GM12878 (cell line): ENCODE measurements at regions not wholly inside any gene's neighbourhood (a gene's known extent, or its start where the extent isn't known, plus 50 kb on each side); places are given as distances from the start of the nearest gene placed in this dataset.

Experiments
- ATAC-seq: fragments of 200-7000 bp; cut with Tn5 transposase; 3 replicates; pipeline ENCODE4 v1.9.1; 2020; ENCODE audit warnings: mild to moderate bottlenecking, moderate library complexity
- BruUV-seq: library from RNA; stranded (reverse); fragments of 400-500 nt; replicated peaks from 2 replicates; lab custom pipeline; 2021; lab: Mats Ljungman, UMichigan
- CTCF ChIA-PET: fragments of 300-600 bp; sonication (Branson Sonifier 250); formaldehyde crosslinking; extraction: SDS; loops from one replicate; lab custom pipeline; 2021; ENCODE audit warnings: inconsistent platforms; lab: Yijun Ruan, JAX
- POLR2A ChIA-PET: fragments of 350-600 bp; formaldehyde crosslinking; extraction: SDS; loops from one replicate; lab custom pipeline; 2021; ENCODE audit warnings: inconsistent platforms; lab: Charles Lee
- RAD21 ChIA-PET: fragments of 300-600 bp; sonication (Branson Sonifier 250); formaldehyde crosslinking; loops from one replicate; lab custom pipeline; 2023; ENCODE audit warnings: antibody characterized with exemption; ENCODE audit not compliant: unreplicated experiment; lab: Charles Lee
- SMC1A ChIA-PET: fragments of 300-600 bp; sonication (Branson Sonifier 250); formaldehyde crosslinking; loops from one replicate; lab custom pipeline; 2023; ENCODE audit not compliant: unreplicated experiment, uncharacterized antibody; lab: Charles Lee
- DNase-seq: peaks from one replicate; pipeline ENCODE4 v3.0.0-alpha.2; 2011; ENCODE audit warnings: low read depth, low spot score
- FAIRE-seq: peaks from 3 replicates; lab custom pipeline; 2011; peaks lifted over from hg19 to GRCh38; lab: Jason Lieb, UNC
- H2AFZ ChIP-seq: 2 replicates; pipeline ENCODE4 v1.6.0; 2011; ENCODE audit warnings: low read depth, low read length, control low read depth; ENCODE audit not compliant: control insufficient read depth
- H3K27ac ChIP-seq: 2 replicates; pipeline ENCODE4 v1.5.1; 2011; ENCODE audit warnings: control low read depth; ENCODE audit not compliant: control insufficient read depth, insufficient read depth
- H3K27me3 ChIP-seq, 2 experiments: replicated peaks in 1 of 2; 2 replicates each; pipeline versions ENCODE4 v1.6.0 to v1.6.1; 2011; ENCODE audit warnings: low read length in 1 of 2; ENCODE audit not compliant: control insufficient read depth in 2 of 2, insufficient read depth in 2 of 2
- H3K36me3 ChIP-seq, 2 experiments: 2 replicates each; pipeline ENCODE4 v1.5.1; 2011; ENCODE audit warnings: low read length in 1 of 2; ENCODE audit not compliant: control insufficient read depth in 2 of 2, insufficient read depth in 2 of 2
- H3K4me1 ChIP-seq: 2 replicates; pipeline ENCODE4 v1.6.1; 2011; ENCODE audit warnings: mild to moderate bottlenecking, low read length, moderate library complexity, mixed read lengths; ENCODE audit not compliant: control insufficient read depth, insufficient read depth
- H3K4me2 ChIP-seq: 2 replicates; pipeline ENCODE4 v1.6.0; 2011; ENCODE audit warnings: control low read depth; ENCODE audit not compliant: control insufficient read depth, insufficient read depth
- H3K4me3 ChIP-seq: fragments of 200-600 bp; sonication (generic); 2 replicates; pipeline ENCODE4 v1.5.1; 2016
- H3K79me2 ChIP-seq: 2 replicates; pipeline ENCODE4 v1.6.0; 2011; ENCODE audit warnings: low read length; ENCODE audit not compliant: control insufficient read depth, insufficient read depth
- H3K9ac ChIP-seq: 2 replicates; pipeline ENCODE4 v1.8.0; 2011; ENCODE audit warnings: low read length, control low read depth, mixed read lengths; ENCODE audit not compliant: control insufficient read depth, insufficient read depth
- H3K9me3 ChIP-seq: replicated peaks from 3 replicates; pipeline ENCODE4 v1.5.1; 2011; ENCODE audit warnings: mild to moderate bottlenecking, low read length; ENCODE audit not compliant: control insufficient read depth, insufficient read depth
- H4K20me1 ChIP-seq: 2 replicates; pipeline ENCODE4 v1.6.0; 2011; ENCODE audit not compliant: control insufficient read depth, insufficient read depth
- ATF7 ChIP-seq: fragments of 450-650 bp; IDR thresholded peaks from 2 replicates; pipeline ENCODE4 v1.6.1; 2016; ENCODE audit warnings: low read depth, mild to moderate bottlenecking
- CTCF ChIP-seq, 3 experiments: IDR thresholded peaks in 2 of 3; conservative IDR thresholded peaks in 1 of 3; 2 replicates each; pipeline ENCODE4 v1.5.1; 2011; ENCODE audit warnings: low read depth in 3 of 3, low read length in 3 of 3, mild to moderate bottlenecking in 3 of 3, control low read depth in 2 of 3, moderate library complexity in 2 of 3, inconsistent platforms in 1 of 3, mixed read lengths in 1 of 3; ENCODE audit not compliant: control insufficient read depth in 2 of 3, insufficient read depth in 1 of 3; ENCODE audit errors: extremely low read depth in 1 of 3
- HCFC1 ChIP-seq: fragments of 150-350 bp; IDR thresholded peaks from 2 replicates; pipeline ENCODE4 v1.6.1; 2014; ENCODE audit warnings: low read length
- HSF1 ChIP-seq: fragments of 150-350 bp; IDR thresholded peaks from 2 replicates; pipeline ENCODE4 v1.6.1; 2014; ENCODE audit warnings: mild to moderate bottlenecking, low read depth, low read length
- NR2F1 ChIP-seq: fragments of 450-650 bp; conservative IDR thresholded peaks from 2 replicates; pipeline ENCODE4 v1.6.1; 2017; ENCODE audit warnings: mild to moderate bottlenecking
- RAD21 ChIP-seq: IDR thresholded peaks from 2 replicates; pipeline ENCODE4 v1.6.1; 2011; ENCODE audit warnings: mild to moderate bottlenecking, low read depth, low read length, moderate library complexity; ENCODE audit not compliant: insufficient read depth
- SMC3 ChIP-seq: IDR thresholded peaks from 2 replicates; pipeline ENCODE4 v1.6.1; 2011; ENCODE audit warnings: low read length, improper control_type of control experiment, borderline replicate concordance
- YY1 ChIP-seq: IDR thresholded peaks from 2 replicates; pipeline ENCODE4 v1.6.1; 2011; ENCODE audit warnings: low read depth, mild to moderate bottlenecking, low read length
- ZNF384 ChIP-seq: IDR thresholded peaks from 2 replicates; pipeline ENCODE4 v1.6.1; 2012; ENCODE audit warnings: low read depth, mild to moderate bottlenecking, low read length, improper control_type of control experiment, borderline replicate concordance
- whole genome bisulfite sequencing: methylation state at CpG from one replicate; pipeline ENCODE4 v1.1.6; 2016; ENCODE audit warnings: low lambda C conversion rate; ENCODE audit not compliant: insufficient replicate concordance, insufficient coverage; ENCODE audit errors: missing lambda C conversion rate; 5-methylcytosine and 5-hydroxymethylcytosine counted together
- in situ Hi-C: fragments of 300-500 bp; cut with MboI; formaldehyde crosslinking; loops from 9 replicates; pipeline ENCODE4 v1.14.3; 2018; ENCODE audit warnings: mixed read lengths
- intact Hi-C: fragments of 100-400 bp; cut with micrococcal nuclease; formaldehyde crosslinking; loops from one replicate; pipeline ENCODE4 v1.14.2; 2022; ENCODE audit not compliant: unreplicated experiment

GRCh38 chrX:102863735-102864134, 73.3 kb upstream of the RAB40AL start:
- 6% methylated on average over 4 of the region's 4 CpGs for WGBS
- H3K27me3 ChIP-seq = no peaks in the 10 kb centered on the region
- no peak overlapping the region for H3K9ac ChIP-seq
- no peak overlapping the region for H2AFZ ChIP-seq
- SMC1A ChIA-PET = interaction anchor here (0.8 to 1.2 kb wide), 3 partner anchors 14 to 796 kb away, joined by 3 to 4 read pairs (median 3); no protein-coding TSS in a partner anchor
- no peak overlapping the region for H3K4me3 ChIP-seq
- no TSS peak for BruUV-seq
- no peak overlapping the region for H3K27ac ChIP-seq
- H3K79me2 ChIP-seq = no peaks in the 10 kb centered on the region
- no peaks in the 10 kb centered on the region for H3K4me1 ChIP-seq
- no peaks in the 10 kb centered on the region for H3K9me3 ChIP-seq
- ATAC-seq = peak; percentile 98
- RAD21 ChIA-PET = interaction anchor here (0.6 to 1.0 kb wide), 4 partner anchors 36 to 1106 kb away, joined by 3 read pairs; no protein-coding TSS in a partner anchor
- intact Hi-C loops = loop anchor here (5.0 to 10.0 kb wide), 2 partner anchors 346 to 709 kb away; partner anchors contain the start of genes BEX5 and TMSB15A
- in situ Hi-C loops = loop anchor here (25.0 kb wide), 1 partner anchor 726 kb away; the partner anchor contains the start of genes TCEAL2 and TCEAL6
- H3K4me2 ChIP-seq = no peak overlapping the region
- CTCF ChIA-PET = interaction anchor here (0.7 to 2.8 kb wide), 12 partner anchors 10 to 1333 kb away, joined by 3 to 12 read pairs (median 5); partner anchors contain the start of gene RAB40AL
- DNase-seq = peak; percentile 45
- no peaks in the 10 kb centered on the region for H3K36me3 ChIP-seq
- no peak for TF ChIP-seq NR2F1
- peak; percentile 80 for TF ChIP-seq RAD21
- 0 out of 2 replicates have a peak, but pooled peaks have one; percentile 19 for TF ChIP-seq ATF7
- peak; percentile 84 for TF ChIP-seq HSF1
- no peak for TF ChIP-seq HCFC1
- peak; percentile 59; the same call in 1 of the 2 replicates for TF ChIP-seq SMC3
- peak; percentile 58; the same call in 1 of the 2 replicates for TF ChIP-seq YY1
- peak; percentile 84 to 87 (median 86) for TF ChIP-seq CTCF (IDR thresholded peaks at IDR 0.05 in 2 of 3, conservative IDR thresholded peaks at IDR 0.05 in 1 of 3; ENCODE audit: control insufficient read depth in 2 of 3, extremely low read depth in 1 of 3, insufficient read depth in 1 of 3, low read depth in 3 of 3, low read length in 3 of 3)
- TF ChIP-seq ZNF384 = peak; percentile 69; the same call in 1 of the 2 replicates
- POLR2A ChIA-PET = no interaction called here
- H4K20me1 ChIP-seq = no peaks in the 10 kb centered on the region
- peak; percentile 91 for FAIRE-seq
